ENCODE measurements at regions not wholly inside any gene's neighbourhood (a gene's known extent, or its start where the extent isn't known, plus 50 kb on each side); places are given as distances from the start of the nearest gene placed in this dataset.

- TF ChIP-seq CTCF (IDR thresholded peaks at IDR 0.05) = no peak
- no peak for TF ChIP-seq POLR2A (IDR thresholded peaks at IDR 0.05)
- no peak for TF ChIP-seq POLR2AphosphoS5 (IDR thresholded peaks at IDR 0.05)
Observed at GRCh38 chr20:59400708-59401107, 100.3 kb downstream of the EDN3 start.

Data from transverse colon (tissue), 4 donors.